Epithelial cell of esophagus (primary cell): ENCODE measurements at regions not wholly inside any gene's neighbourhood (a gene's known extent, or its start where the extent isn't known, plus 50 kb on each side); places are given as distances from the start of the nearest gene placed in this dataset.

ENCODE experiments used
- DNase-seq: peaks from one replicate; pipeline ENCODE4 v3.0.0; 2010; ENCODE audit warnings: low read depth
- H3K4me3 ChIP-seq: 2 replicates; pipeline ENCODE4 v1.5.1; 2011; ENCODE audit warnings: mild to moderate bottlenecking, low read length, control low read depth
- CTCF ChIP-seq: IDR thresholded peaks from 2 replicates; pipeline ENCODE4 v1.5.1; 2011; ENCODE audit warnings: low read depth, mild to moderate bottlenecking, low read length, control low read depth, inconsistent platforms; ENCODE audit not compliant: insufficient read depth; ENCODE audit errors: missing control alignments

GRCh38 chr2:71896385-71897136 lies 251.1 kb downstream of the CYP26B1 start:
- no peak for DNase-seq
- H3K4me3 ChIP-seq, result no peak overlapping the region
- no peak for TF ChIP-seq CTCF

- H3K4me3 ChIP-seq, result no peak overlapping the region
- TF ChIP-seq CTCF, result no peak
- no peak for DNase-seq
Measured at GRCh38 chr2:71895320-71896161, 252.1 kb downstream of the CYP26B1 start.

DNA sequence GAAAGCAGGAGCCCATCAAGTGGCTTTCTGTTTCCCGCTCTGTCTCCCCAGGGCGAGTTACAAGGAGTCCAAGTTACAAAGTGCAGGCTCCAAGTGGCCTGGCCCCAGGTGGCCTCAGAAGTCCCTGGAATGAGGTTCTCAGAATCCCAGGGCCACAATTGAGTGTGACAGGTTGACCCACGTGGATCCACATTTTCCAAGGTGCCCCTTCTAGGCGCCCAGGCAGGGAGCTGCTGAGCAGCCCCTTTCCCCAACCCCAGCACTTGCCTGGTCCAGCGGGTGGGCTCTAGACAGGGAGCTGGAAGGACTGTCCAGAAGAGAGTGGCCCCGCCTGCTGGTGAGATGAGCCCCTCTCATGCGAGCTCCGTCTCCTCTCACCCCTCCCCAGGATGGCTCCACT lies 253.4 kb downstream of the CYP26B1 start:
- no peak overlapping the region for H3K4me3 ChIP-seq
- TF ChIP-seq CTCF, result no peak
- no peak for DNase-seq

- DNase-seq, result no peak
- H3K4me3 ChIP-seq, result no peak overlapping the region
- TF ChIP-seq CTCF, result no peak
Measured at GRCh38 chr2:71893646-71894045, 254.0 kb downstream of the CYP26B1 start.

GRCh38 chr2:71892896-71893295 lies 254.8 kb downstream of the CYP26B1 start:
- DNase-seq, result no peak
- TF ChIP-seq CTCF, result no peak
- H3K4me3 ChIP-seq, result no peak overlapping the region

- no peak overlapping the region for H3K4me3 ChIP-seq
- DNase-seq, result no peak
- TF ChIP-seq CTCF, result no peak
Measured at GRCh38 chr2:71892423-71892730, 255.3 kb downstream of the CYP26B1 start.
